GM10248 (cell line): ENCODE measurements at regions not wholly inside any gene's neighbourhood (a gene's known extent, or its start where the extent isn't known, plus 50 kb on each side); places are given as distances from the start of the nearest gene placed in this dataset.

ENCODE experiments used
- CTCF ChIA-PET: fragments of 300-600 bp; sonication (Branson Sonifier 250); formaldehyde crosslinking; extraction: SDS; loops from one replicate; lab custom pipeline; 2021; ENCODE audit warnings: antibody characterized with exemption; lab: Yijun Ruan, JAX
- POLR2A ChIA-PET: fragments of 350-650 bp; sonication (Branson Sonifier 250); formaldehyde crosslinking; extraction: SDS; loops from one replicate; lab custom pipeline; 2020; ENCODE audit warnings: antibody characterized with exemption; lab: Yijun Ruan, JAX
- DNase-seq: peaks from one replicate; pipeline ENCODE4 v3.0.0; 2012; ENCODE audit errors: extremely low spot score
- TF ChIP-seq, protein P1 (sequence below): IDR thresholded peaks from 2 replicates; pipeline ENCODE4 v1.5.1; 2012; ENCODE audit warnings: mild to moderate bottlenecking, low read depth; ENCODE audit errors: extremely low read depth, missing control alignments, control extremely low read depth

DNA sequence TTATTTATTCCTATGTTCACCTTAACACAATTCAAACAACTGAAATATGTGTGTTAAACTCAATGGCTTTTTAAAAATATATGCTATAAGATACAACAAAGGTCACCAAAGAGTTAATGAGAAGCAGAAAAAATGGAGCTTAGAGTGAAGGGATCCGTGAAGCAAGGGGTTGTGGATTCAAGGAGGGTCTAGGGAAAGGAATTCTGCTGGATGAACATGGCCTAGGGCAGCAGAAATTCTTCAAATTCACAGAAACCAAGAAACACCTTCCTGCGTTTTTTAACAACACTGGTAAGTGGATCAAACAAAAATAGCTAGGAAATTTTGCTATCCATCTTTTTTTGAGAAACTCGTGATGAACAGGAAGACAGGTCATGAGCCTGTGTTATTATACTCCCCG, 59.3 kb upstream of the PLSCR5 start:
- TF ChIP-seq, protein P1, sequence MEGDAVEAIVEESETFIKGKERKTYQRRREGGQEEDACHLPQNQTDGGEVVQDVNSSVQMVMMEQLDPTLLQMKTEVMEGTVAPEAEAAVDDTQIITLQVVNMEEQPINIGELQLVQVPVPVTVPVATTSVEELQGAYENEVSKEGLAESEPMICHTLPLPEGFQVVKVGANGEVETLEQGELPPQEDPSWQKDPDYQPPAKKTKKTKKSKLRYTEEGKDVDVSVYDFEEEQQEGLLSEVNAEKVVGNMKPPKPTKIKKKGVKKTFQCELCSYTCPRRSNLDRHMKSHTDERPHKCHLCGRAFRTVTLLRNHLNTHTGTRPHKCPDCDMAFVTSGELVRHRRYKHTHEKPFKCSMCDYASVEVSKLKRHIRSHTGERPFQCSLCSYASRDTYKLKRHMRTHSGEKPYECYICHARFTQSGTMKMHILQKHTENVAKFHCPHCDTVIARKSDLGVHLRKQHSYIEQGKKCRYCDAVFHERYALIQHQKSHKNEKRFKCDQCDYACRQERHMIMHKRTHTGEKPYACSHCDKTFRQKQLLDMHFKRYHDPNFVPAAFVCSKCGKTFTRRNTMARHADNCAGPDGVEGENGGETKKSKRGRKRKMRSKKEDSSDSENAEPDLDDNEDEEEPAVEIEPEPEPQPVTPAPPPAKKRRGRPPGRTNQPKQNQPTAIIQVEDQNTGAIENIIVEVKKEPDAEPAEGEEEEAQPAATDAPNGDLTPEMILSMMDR: no peak
- ChIA-PET CTCF (interaction anchor here (1.3 to 1.6 kb wide), 4 partner anchors 10 to 81 kb away, joined by 3 to 5 read pairs (median 4); no protein-coding TSS in a partner anchor), POLR2A (no interaction called here)
- DNase-seq: no peak

DNA sequence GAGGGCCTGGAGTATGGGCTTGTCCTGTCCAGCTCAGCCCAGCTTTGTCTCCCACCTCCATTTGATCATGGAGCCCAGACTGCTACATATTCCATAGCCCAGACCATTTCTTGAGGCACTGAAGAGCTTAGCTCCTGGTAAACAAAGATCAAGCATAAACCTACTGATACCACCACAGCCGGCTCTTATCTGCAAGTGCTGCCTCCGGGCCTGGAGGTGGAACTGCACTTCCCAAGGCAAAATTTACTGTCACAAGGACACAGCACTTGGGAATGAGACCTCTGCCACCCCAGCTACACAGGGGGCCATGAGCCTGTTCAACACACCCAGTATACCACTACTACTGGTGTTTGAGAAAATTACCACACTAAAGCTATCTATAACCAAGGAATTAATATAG, 53.7 kb upstream of the PLSCR5 start:
- POLR2A ChIA-PET: no interaction called here
- DNase-seq: no peak
- CTCF ChIA-PET: no interaction called here
- TF ChIP-seq, protein P1: no peak

DNA sequence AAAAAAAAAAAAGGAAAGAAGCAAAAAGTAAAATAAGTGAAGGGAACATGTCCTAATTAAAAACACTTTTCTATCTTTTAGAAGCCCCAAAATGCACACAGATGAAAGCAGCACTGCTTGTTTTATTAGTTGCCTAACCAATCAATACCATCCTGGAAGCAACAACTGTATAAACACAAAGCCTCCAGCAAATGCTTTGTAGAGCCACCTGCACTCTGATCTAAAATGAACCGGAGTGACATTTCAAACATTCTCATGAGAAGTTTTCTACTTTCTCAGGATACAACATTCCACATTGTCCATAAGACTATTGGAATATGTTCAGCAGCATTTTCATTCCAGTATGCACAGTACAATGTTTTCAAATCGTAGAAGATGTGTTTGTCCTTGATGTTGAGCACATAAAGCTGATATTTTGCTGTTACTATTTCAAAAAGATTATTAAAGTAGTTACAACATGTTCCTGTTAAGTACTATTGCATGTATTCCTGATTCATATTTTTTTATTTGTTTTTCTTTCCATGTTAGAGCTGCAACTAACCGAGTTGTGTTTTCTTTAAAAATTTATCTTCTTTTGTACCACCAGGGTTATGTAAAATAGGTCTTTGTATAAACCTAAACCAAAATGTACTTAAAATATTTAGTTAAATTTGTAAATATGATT, 50.3 kb upstream of the PLSCR5 start:
- TF ChIP-seq, protein P1: no peak
- ChIA-PET CTCF (no interaction called here), POLR2A (no interaction called here)
- DNase-seq: no peak
